HEK293 (cell line): ENCODE measurements at regions not wholly inside any gene's neighbourhood (a gene's known extent, or its start where the extent isn't known, plus 50 kb on each side); places are given as distances from the start of the nearest gene placed in this dataset.

Source experiments
- CTCF ChIA-PET: fragments of 350-600 bp; formaldehyde crosslinking; extraction: SDS; loops from one replicate; lab custom pipeline; 2021; ENCODE audit warnings: antibody characterized with exemption; lab: Yijun Ruan, JAX
- POLR2A ChIA-PET: fragments of 300-600 bp; formaldehyde crosslinking; extraction: SDS; loops from one replicate; lab custom pipeline; 2020; ENCODE audit warnings: antibody characterized with exemption, inconsistent platforms; lab: Yijun Ruan, JAX
- H3K27ac ChIP-seq: fragments of 200-500 bp; sonication (Bioruptor generic); 2 replicates; pipeline ENCODE4 v1.5.1; 2014; ENCODE audit warnings: low read depth, low read length, control low read depth, inconsistent platforms; ENCODE audit errors: extremely low read depth
- H3K36me3 ChIP-seq, 2 experiments: fragments of 200-500 bp in 1 of 2; sonication (Bioruptor generic) in 1 of 2; 1 replicate in 1 of 2; 2 replicates in 1 of 2; pipeline ENCODE4 v1.5.1; 2014 to 2017; ENCODE audit warnings: inconsistent platforms in 2 of 2, low read length in 2 of 2; ENCODE audit not compliant: control insufficient read depth in 2 of 2, insufficient read depth in 1 of 2
- H3K4me1 ChIP-seq: fragments of 200-500 bp; sonication (Bioruptor generic); 2 replicates; pipeline ENCODE4 v1.5.1; 2014; ENCODE audit warnings: mild to moderate bottlenecking, low read length, inconsistent platforms; ENCODE audit not compliant: control insufficient read depth, insufficient read depth
- H3K4me3 ChIP-seq: 2 replicates; pipeline ENCODE4 v1.5.1; 2011; ENCODE audit warnings: low read depth, mild to moderate bottlenecking, control low read depth, low read length, moderate library complexity
- H3K9me3 ChIP-seq: fragments of 200-500 bp; sonication (Bioruptor generic); 2 replicates; pipeline ENCODE4 v1.5.1; 2014; ENCODE audit warnings: low read depth, low read length, inconsistent platforms; ENCODE audit not compliant: control insufficient read depth, insufficient read depth
- HOXC10 ChIP-seq: sonication (generic); formaldehyde crosslinking; IDR thresholded peaks from 2 replicates; pipeline ENCODE4 v1.8.1; 2023; ENCODE audit warnings: mild to moderate bottlenecking, missing genetic modification reagents
- PATZ1 ChIP-seq: fragments of 450-650 bp; formaldehyde crosslinking; IDR thresholded peaks from 2 replicates; pipeline ENCODE4 v1.5.1; 2016; ENCODE audit warnings: missing biosample characterization, missing genetic modification characterization
- PRDM1 ChIP-seq: fragments of 450-650 bp; formaldehyde crosslinking; IDR thresholded peaks from 2 replicates; pipeline ENCODE4; 2016; ENCODE audit warnings: missing biosample characterization, missing genetic modification characterization
- SCRT2 ChIP-seq: fragments of 450-650 bp; formaldehyde crosslinking; IDR thresholded peaks from 2 replicates; pipeline ENCODE4 v1.5.1; 2016; ENCODE audit warnings: missing biosample characterization, missing genetic modification characterization
- ZEB2 ChIP-seq: fragments of 450-650 bp; formaldehyde crosslinking; IDR thresholded peaks from 2 replicates; pipeline ENCODE4 v1.5.1; 2016; ENCODE audit warnings: missing biosample characterization, missing genetic modification characterization
- ZFP3 ChIP-seq: fragments of 450-650 bp; formaldehyde crosslinking; IDR thresholded peaks from 2 replicates; pipeline ENCODE4 v1.5.1; 2016; ENCODE audit warnings: low read depth, missing biosample characterization, missing genetic modification characterization
- ZIC2 ChIP-seq: fragments of 450-650 bp; formaldehyde crosslinking; IDR thresholded peaks from 2 replicates; pipeline ENCODE4 v1.5.1; 2016; ENCODE audit warnings: missing biosample characterization, missing genetic modification characterization
- ZNF10 ChIP-seq: fragments of 450-650 bp; formaldehyde crosslinking; IDR thresholded peaks from 2 replicates; pipeline ENCODE4 v1.5.1; 2017; ENCODE audit warnings: missing biosample characterization, missing genetic modification characterization
- ZNF19 ChIP-seq: fragments of 450-650 bp; formaldehyde crosslinking; IDR thresholded peaks from 2 replicates; pipeline ENCODE4; 2016; ENCODE audit warnings: missing biosample characterization, missing genetic modification characterization, low read depth
- ZNF239 ChIP-seq: fragments of 450-650 bp; formaldehyde crosslinking; IDR thresholded peaks from 2 replicates; pipeline ENCODE4 v1.5.1; 2016; ENCODE audit warnings: missing biosample characterization, missing genetic modification characterization
- ZNF362 ChIP-seq: fragments of 450-650 bp; formaldehyde crosslinking; IDR thresholded peaks from 2 replicates; pipeline ENCODE4 v1.5.1; 2016; ENCODE audit warnings: missing biosample characterization, missing genetic modification characterization
- ZNF366 ChIP-seq: fragments of 450-650 bp; formaldehyde crosslinking; conservative IDR thresholded peaks from 2 replicates; pipeline ENCODE4 v1.5.1; 2016; ENCODE audit warnings: missing biosample characterization, missing genetic modification characterization
- ZNF48 ChIP-seq: fragments of 450-650 bp; formaldehyde crosslinking; IDR thresholded peaks from 2 replicates; pipeline ENCODE4 v1.5.1; 2016; ENCODE audit warnings: missing biosample characterization, missing genetic modification characterization
- ZNF596 ChIP-seq: fragments of 450-650 bp; IDR thresholded peaks from 2 replicates; pipeline ENCODE4 v1.5.0; 2018; ENCODE audit warnings: missing biosample characterization, mild to moderate bottlenecking, missing genetic modification characterization, moderate library complexity
- ZNF623 ChIP-seq: fragments of 450-650 bp; formaldehyde crosslinking; IDR thresholded peaks from 2 replicates; pipeline ENCODE4 v1.5.1; 2016; ENCODE audit warnings: missing biosample characterization, missing genetic modification characterization
- ZNF626 ChIP-seq: fragments of 450-650 bp; sonication (Bioruptor Pico); formaldehyde crosslinking; IDR thresholded peaks from 2 replicates; pipeline ENCODE4 v1.5.1; 2018; ENCODE audit warnings: missing biosample characterization, missing genetic modification characterization, inconsistent platforms
- ZNF629 ChIP-seq: fragments of 450-650 bp; formaldehyde crosslinking; IDR thresholded peaks from 2 replicates; pipeline ENCODE4 v1.5.1; 2017; ENCODE audit warnings: missing biosample characterization, missing genetic modification characterization
- ZNF76 ChIP-seq: fragments of 450-650 bp; formaldehyde crosslinking; IDR thresholded peaks from 2 replicates; pipeline ENCODE4; 2016; ENCODE audit warnings: low read depth, missing biosample characterization, missing genetic modification characterization, borderline replicate concordance
- ZNF791 ChIP-seq: fragments of 450-650 bp; formaldehyde crosslinking; IDR thresholded peaks from 2 replicates; pipeline ENCODE4 v1.5.1; 2016; ENCODE audit warnings: missing biosample characterization, missing genetic modification characterization
- ZNF837 ChIP-seq: fragments of 450-650 bp; formaldehyde crosslinking; IDR thresholded peaks from 2 replicates; pipeline ENCODE4 v1.5.1; 2016; ENCODE audit warnings: missing biosample characterization, missing genetic modification characterization
- ZXDB ChIP-seq: fragments of 450-650 bp; formaldehyde crosslinking; IDR thresholded peaks from 2 replicates; pipeline ENCODE4 v1.5.1; 2016; ENCODE audit warnings: missing biosample characterization, missing genetic modification characterization
- TF ChIP-seq, protein P1 (sequence below): fragments of 450-650 bp; formaldehyde crosslinking; IDR thresholded peaks from 2 replicates; pipeline ENCODE4 v1.5.1; 2016; ENCODE audit warnings: missing biosample characterization, missing genetic modification characterization
- TF ChIP-seq, protein P2 (sequence below): fragments of 450-650 bp; formaldehyde crosslinking; IDR thresholded peaks from 2 replicates; pipeline ENCODE4 v1.5.1; 2017; ENCODE audit warnings: missing biosample characterization, mild to moderate bottlenecking, missing genetic modification characterization, moderate library complexity
- TF ChIP-seq, protein P3 (sequence below): fragments of 450-650 bp; IDR thresholded peaks from 2 replicates; pipeline ENCODE4 v1.5.1; 2018; ENCODE audit warnings: missing biosample characterization, missing genetic modification characterization

- no peaks in the 10 kb centered on the region for H3K36me3 ChIP-seq
- no peak overlapping the region for H3K4me3 ChIP-seq
- H3K4me1 ChIP-seq: no peaks in the 10 kb centered on the region
- no peaks in the 10 kb centered on the region for H3K9me3 ChIP-seq
- TF ChIP-seq ZNF19 (tag by site-specific recombination): no peak
- no peak for TF ChIP-seq ZNF366 (tag by site-specific recombination)
- TF ChIP-seq ZNF239 (tag by site-specific recombination): no peak
- TF ChIP-seq, all 188 proteins: peak for 0
- ChIA-PET CTCF (no interaction called here), POLR2A (no interaction called here)
- no peak overlapping the region for H3K27ac ChIP-seq
These were observed 202.1 kb downstream of the CENPC start for GRCh38 chr4:67343199-67343598.

DNA sequence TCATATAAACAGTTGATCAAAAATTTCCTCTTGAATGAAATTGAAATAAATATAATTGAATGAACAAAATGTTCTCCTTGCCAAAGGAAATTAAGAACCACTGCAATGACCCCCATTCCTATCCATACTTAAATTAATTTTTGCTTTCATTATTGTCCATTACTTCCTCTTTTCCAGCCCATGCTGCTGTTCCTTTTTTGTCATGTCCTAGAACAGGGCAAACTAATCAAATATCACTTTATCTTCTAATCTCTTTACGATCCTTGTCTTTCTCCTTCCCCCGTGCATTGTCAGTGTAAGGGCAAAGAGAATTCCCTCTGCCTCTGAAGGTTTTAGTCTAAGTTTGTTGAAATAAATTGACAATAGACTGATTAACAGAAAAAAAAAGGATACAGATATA lies 203.0 kb downstream of the CENPC start:
- no peaks in the 10 kb centered on the region for H3K9me3 ChIP-seq
- TF ChIP-seq ZNF10 (tag by site-specific recombination): no peak
- TF ChIP-seq, all 188 proteins: peak for 0
- CTCF ChIA-PET: interaction anchor here (0.5 kb wide), 1 partner anchor 702 kb away, joined by 4 read pairs; no protein-coding TSS in a partner anchor
- no peak overlapping the region for H3K4me3 ChIP-seq
- no peaks in the 10 kb centered on the region for H3K36me3 ChIP-seq
- H3K27ac ChIP-seq: no peak overlapping the region
- POLR2A ChIA-PET: no interaction called here
- no peaks in the 10 kb centered on the region for H3K4me1 ChIP-seq

DNA sequence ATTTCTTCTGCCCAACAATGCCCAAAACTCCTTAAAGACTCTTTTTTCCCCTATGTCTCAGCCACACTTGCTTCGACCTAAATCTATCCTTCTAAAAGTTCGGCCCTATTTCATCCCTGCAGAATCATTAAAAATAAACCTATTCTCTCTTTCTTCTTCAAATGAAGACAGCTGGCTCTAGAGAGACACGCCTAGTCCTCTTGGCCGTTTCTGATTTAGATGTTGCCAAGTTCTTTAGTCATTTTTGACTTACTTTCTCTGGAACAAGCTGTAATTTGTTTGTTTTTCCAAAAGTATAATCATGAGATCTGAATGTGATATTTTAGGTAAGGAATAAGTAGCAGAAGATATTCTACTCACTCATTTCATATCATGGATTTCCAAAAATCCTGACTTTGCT lies 211.6 kb downstream of the CENPC start:
- H3K4me1 ChIP-seq: no peaks in the 10 kb centered on the region
- CTCF ChIA-PET: interaction anchor here (0.7 to 1.2 kb wide), 2 partner anchors 246 to 1522 kb away, joined by 3 to 4 read pairs; no protein-coding TSS in a partner anchor
- POLR2A ChIA-PET: no interaction called here
- no peak overlapping the region for H3K4me3 ChIP-seq
- no peak overlapping the region for H3K27ac ChIP-seq
- TF ChIP-seq, protein P1, sequence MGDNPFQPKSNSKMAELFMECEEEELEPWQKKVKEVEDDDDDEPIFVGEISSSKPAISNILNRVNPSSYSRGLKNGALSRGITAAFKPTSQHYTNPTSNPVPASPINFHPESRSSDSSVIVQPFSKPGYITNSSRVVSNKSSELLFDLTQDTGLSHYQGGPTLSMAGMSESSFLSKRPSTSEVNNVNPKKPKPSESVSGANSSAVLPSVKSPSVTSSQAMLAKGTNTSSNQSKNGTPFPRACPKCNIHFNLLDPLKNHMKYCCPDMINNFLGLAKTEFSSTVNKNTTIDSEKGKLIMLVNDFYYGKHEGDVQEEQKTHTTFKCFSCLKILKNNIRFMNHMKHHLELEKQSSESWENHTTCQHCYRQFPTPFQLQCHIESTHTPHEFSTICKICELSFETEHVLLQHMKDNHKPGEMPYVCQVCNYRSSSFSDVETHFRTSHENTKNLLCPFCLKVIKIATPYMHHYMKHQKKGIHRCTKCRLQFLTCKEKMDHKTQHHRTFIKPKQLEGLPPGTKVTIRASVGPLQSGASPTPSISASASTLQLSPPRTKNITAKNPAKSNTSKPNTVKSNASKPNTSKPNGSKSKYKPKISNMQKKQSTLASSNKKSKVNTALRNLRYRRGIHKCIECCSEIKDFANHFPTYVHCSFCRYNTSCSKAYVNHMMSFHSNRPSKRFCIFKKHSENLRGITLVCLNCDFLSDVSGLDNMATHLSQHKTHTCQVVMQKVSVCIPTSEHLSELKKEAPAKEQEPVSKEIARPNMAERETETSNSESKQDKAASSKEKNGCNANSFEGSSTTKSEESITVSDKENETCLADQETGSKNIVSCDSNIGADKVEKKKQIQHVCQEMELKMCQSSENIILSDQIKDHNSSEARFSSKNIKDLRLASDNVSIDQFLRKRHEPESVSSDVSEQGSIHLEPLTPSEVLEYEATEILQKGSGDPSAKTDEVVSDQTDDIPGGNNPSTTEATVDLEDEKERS (tag by site-specific recombination): no peak
- TF ChIP-seq PRDM1 (no peak), ZNF626 (no peak), HOXC10 (no peak), ZNF76 (no peak), ZXDB (tag by site-specific recombination) (no peak), PATZ1 (tag by site-specific recombination) (no peak), ZNF596 (tag by site-specific recombination) (no peak), ZNF362 (tag by site-specific recombination) (no peak), ZNF48 (tag by site-specific recombination) (no peak), ZNF629 (tag by site-specific recombination) (no peak), ZEB2 (tag by site-specific recombination) (no peak), ZNF623 (tag by site-specific recombination) (no peak), ZIC2 (tag by site-specific recombination) (no peak), ZNF837 (tag by site-specific recombination) (no peak), ZNF791 (tag by site-specific recombination) (no peak), ZFP3 (tag by site-specific recombination) (no peak), SCRT2 (tag by site-specific recombination) (no peak)
- TF ChIP-seq, protein P2, sequence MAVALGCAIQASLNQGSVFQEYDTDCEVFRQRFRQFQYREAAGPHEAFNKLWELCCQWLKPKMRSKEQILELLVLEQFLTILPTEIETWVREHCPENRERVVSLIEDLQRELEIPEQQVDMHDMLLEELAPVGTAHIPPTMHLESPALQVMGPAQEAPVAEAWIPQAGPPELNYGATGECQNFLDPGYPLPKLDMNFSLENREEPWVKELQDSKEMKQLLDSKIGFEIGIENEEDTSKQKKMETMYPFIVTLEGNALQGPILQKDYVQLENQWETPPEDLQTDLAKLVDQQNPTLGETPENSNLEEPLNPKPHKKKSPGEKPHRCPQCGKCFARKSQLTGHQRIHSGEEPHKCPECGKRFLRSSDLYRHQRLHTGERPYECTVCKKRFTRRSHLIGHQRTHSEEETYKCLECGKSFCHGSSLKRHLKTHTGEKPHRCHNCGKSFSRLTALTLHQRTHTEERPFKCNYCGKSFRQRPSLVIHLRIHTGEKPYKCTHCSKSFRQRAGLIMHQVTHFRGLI (tag by site-specific recombination): no peak
- TF ChIP-seq, protein P3, sequence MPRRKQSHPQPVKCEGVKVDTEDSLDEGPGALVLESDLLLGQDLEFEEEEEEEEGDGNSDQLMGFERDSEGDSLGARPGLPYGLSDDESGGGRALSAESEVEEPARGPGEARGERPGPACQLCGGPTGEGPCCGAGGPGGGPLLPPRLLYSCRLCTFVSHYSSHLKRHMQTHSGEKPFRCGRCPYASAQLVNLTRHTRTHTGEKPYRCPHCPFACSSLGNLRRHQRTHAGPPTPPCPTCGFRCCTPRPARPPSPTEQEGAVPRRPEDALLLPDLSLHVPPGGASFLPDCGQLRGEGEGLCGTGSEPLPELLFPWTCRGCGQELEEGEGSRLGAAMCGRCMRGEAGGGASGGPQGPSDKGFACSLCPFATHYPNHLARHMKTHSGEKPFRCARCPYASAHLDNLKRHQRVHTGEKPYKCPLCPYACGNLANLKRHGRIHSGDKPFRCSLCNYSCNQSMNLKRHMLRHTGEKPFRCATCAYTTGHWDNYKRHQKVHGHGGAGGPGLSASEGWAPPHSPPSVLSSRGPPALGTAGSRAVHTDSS: no peak
- H3K36me3 ChIP-seq: no peaks in the 10 kb centered on the region
- no peaks in the 10 kb centered on the region for H3K9me3 ChIP-seq
